Naive thymus-derived CD4-positive, alpha-beta T cell (primary cell): ENCODE measurements at regions not wholly inside any gene's neighbourhood (a gene's known extent, or its start where the extent isn't known, plus 50 kb on each side); places are given as distances from the start of the nearest gene placed in this dataset.

ENCODE experiments used
- ATAC-seq: fragments of 150-1000 bp; cut with Tn5 transposase; 2 replicates; pipeline ENCODE4 v1.10.0; 2021; ENCODE audit warnings: mild to moderate bottlenecking, moderate library complexity
- CTCF ChIA-PET: fragments of 350-600 bp; sonication (Branson Sonifier 250); formaldehyde crosslinking; loops from one replicate; lab custom pipeline; 2021; ENCODE audit warnings: antibody characterized with exemption; lab: Charles Lee
- POLR2A ChIA-PET: fragments of 350-600 bp; sonication (Branson Sonifier 250); formaldehyde crosslinking; loops from one replicate; lab custom pipeline; 2021; ENCODE audit warnings: antibody characterized with exemption, inconsistent platforms; lab: Charles Lee
- DNase-seq, 9 donors: peaks; one replicate each; pipeline versions ENCODE4 v3.0.0 to v3.0.0-alpha.2; 2020 to 2022; ENCODE audit warnings: mixed read lengths in 1 of 9
- H3K27ac ChIP-seq: one replicate; pipeline ENCODE4 v1.7.0; 2013; ENCODE audit warnings: mild to moderate bottlenecking, low read depth, low read length, moderate library complexity
- H3K27me3 ChIP-seq, 2 donors: one replicate each; pipeline ENCODE4 v1.7.0; 2013; ENCODE audit warnings: low read length in 2 of 2, mild to moderate bottlenecking in 2 of 2, moderate library complexity in 2 of 2; ENCODE audit not compliant: control insufficient read depth in 2 of 2, insufficient read depth in 2 of 2
- H3K36me3 ChIP-seq, 3 experiments: 1 replicate in 2 of 3; 2 replicates in 1 of 3; pipeline ENCODE4 v1.7.0; 2013; ENCODE audit warnings: low read length in 3 of 3, mild to moderate bottlenecking in 3 of 3, moderate library complexity in 1 of 3; ENCODE audit not compliant: insufficient read depth in 3 of 3, control insufficient read depth in 2 of 3
- H3K4me1 ChIP-seq, 2 donors: one replicate each; pipeline ENCODE4 v1.7.0; 2013; ENCODE audit warnings: low read length in 2 of 2, mild to moderate bottlenecking in 2 of 2, moderate library complexity in 1 of 2; ENCODE audit not compliant: control insufficient read depth in 2 of 2, insufficient read depth in 2 of 2
- H3K4me3 ChIP-seq: 2 replicates; pipeline ENCODE4 v1.7.0; 2013; ENCODE audit warnings: mild to moderate bottlenecking, low read length
- H3K9me3 ChIP-seq, 3 experiments: 1 replicate in 2 of 3; 2 replicates in 1 of 3; pipeline ENCODE4 v1.7.0; 2013; ENCODE audit warnings: low read length in 3 of 3; ENCODE audit not compliant: control insufficient read depth in 2 of 3
- H3K27ac Mint-ChIP-seq, 9 donors: one replicate each; pipeline ENCODE4 v1.8.0; 2020 to 2022; ENCODE audit warnings: mixed read lengths in 9 of 9, mild to moderate bottlenecking in 8 of 9, moderate library complexity in 5 of 9, inconsistent platforms in 2 of 9
- H3K27me3 Mint-ChIP-seq, 5 donors: one replicate each; pipeline ENCODE4 v1.8.0; 2021 to 2022; ENCODE audit warnings: mixed read lengths in 5 of 5, mild to moderate bottlenecking in 1 of 5
- H3K36me3 Mint-ChIP-seq, 5 donors: one replicate each; pipeline ENCODE4 v1.8.0; 2020 to 2022; ENCODE audit warnings: mixed read lengths in 5 of 5, mild to moderate bottlenecking in 3 of 5, inconsistent platforms in 1 of 5
- H3K4me1 Mint-ChIP-seq, 7 donors: one replicate each; pipeline ENCODE4 v1.8.0; 2020 to 2022; ENCODE audit warnings: mixed read lengths in 7 of 7, mild to moderate bottlenecking in 3 of 7, inconsistent platforms in 1 of 7
- H3K4me3 Mint-ChIP-seq, 10 donors: one replicate each; pipeline ENCODE4 v1.8.0; 2020 to 2022; ENCODE audit warnings: mild to moderate bottlenecking in 10 of 10, mixed read lengths in 10 of 10, moderate library complexity in 6 of 10, inconsistent platforms in 2 of 10
- H3K9me3 Mint-ChIP-seq, 11 donors: one replicate each; pipeline ENCODE4 v1.8.0; 2020 to 2022; ENCODE audit warnings: mixed read lengths in 11 of 11, mild to moderate bottlenecking in 4 of 11, inconsistent platforms in 1 of 11, moderate library complexity in 1 of 11
- intact Hi-C, 2 donors: fragments of 100-400 bp; cut with micrococcal nuclease; formaldehyde crosslinking; loops; one replicate each; pipeline ENCODE4 v1.15.1; 2023

- no peak overlapping the region for H3K4me3 ChIP-seq
- H3K9me3 ChIP-seq: no peaks in the 10 kb centered on the region
- no peaks in the 10 kb centered on the region for H3K36me3 ChIP-seq
- H3K4me3 Mint-ChIP-seq: no peak overlapping the region
- intact Hi-C loops: no loop called here
- DNase-seq (no peak), ATAC-seq (no peak)
- peaks cover 0 to 11% (median 2%) of the 10 kb centered on the region in 11 donors for H3K9me3 Mint-ChIP-seq
- POLR2A ChIA-PET: no interaction called here
- no peaks in the 10 kb centered on the region for H3K36me3 Mint-ChIP-seq
- CTCF ChIA-PET: no interaction called here
- H3K4me1 ChIP-seq: no peaks in the 10 kb centered on the region
- no peaks in the 10 kb centered on the region for H3K4me1 Mint-ChIP-seq
- no peaks in the 10 kb centered on the region for H3K27me3 Mint-ChIP-seq
- no peak overlapping the region for H3K27ac ChIP-seq
- no peak overlapping the region for H3K27ac Mint-ChIP-seq
- no peaks in the 10 kb centered on the region for H3K27me3 ChIP-seq
These were observed 953.5 kb upstream of the INTU start for GRCh38 chr4:126679303-126679702.

- H3K4me3 Mint-ChIP-seq: no peak overlapping the region
- H3K4me1 Mint-ChIP-seq: no peaks in the 10 kb centered on the region
- POLR2A ChIA-PET: no interaction called here
- ATAC-seq (no peak), DNase-seq (no peak)
- no peaks in the 10 kb centered on the region for H3K4me1 ChIP-seq
- H3K36me3 ChIP-seq: no peaks in the 10 kb centered on the region
- H3K27me3 ChIP-seq: no peaks in the 10 kb centered on the region
- CTCF ChIA-PET: no interaction called here
- no peaks in the 10 kb centered on the region for H3K36me3 Mint-ChIP-seq
- intact Hi-C loops: no loop called here
- H3K27ac ChIP-seq: no peak overlapping the region
- no peaks in the 10 kb centered on the region for H3K27me3 Mint-ChIP-seq
- H3K9me3 Mint-ChIP-seq: peaks cover 0 to 6% (median 0%) of the 10 kb centered on the region in 11 donors
- H3K4me3 ChIP-seq: no peak overlapping the region
- H3K9me3 ChIP-seq: no peaks in the 10 kb centered on the region
- no peak overlapping the region for H3K27ac Mint-ChIP-seq
These were observed 950.5 kb upstream of the INTU start for GRCh38 chr4:126682250-126682649.

- no peak overlapping the region for H3K4me3 Mint-ChIP-seq
- no peak for DNase-seq
- H3K36me3 Mint-ChIP-seq: no peaks in the 10 kb centered on the region
- ChIA-PET POLR2A (no interaction called here), CTCF (no interaction called here)
- no peak overlapping the region for H3K27ac Mint-ChIP-seq
- no peaks in the 10 kb centered on the region for H3K4me1 Mint-ChIP-seq
- no peak for ATAC-seq
- intact Hi-C loops: no loop called here
- H3K9me3 ChIP-seq: no peaks in the 10 kb centered on the region
- no peak overlapping the region for H3K27ac ChIP-seq
- H3K27me3 ChIP-seq: no peaks in the 10 kb centered on the region
- H3K4me3 ChIP-seq: no peak overlapping the region
- no peaks in the 10 kb centered on the region for H3K36me3 ChIP-seq
- peaks cover 0 to 10% (median 0%) of the 10 kb centered on the region in 11 donors for H3K9me3 Mint-ChIP-seq
- no peaks in the 10 kb centered on the region for H3K27me3 Mint-ChIP-seq
- H3K4me1 ChIP-seq: no peaks in the 10 kb centered on the region
These were observed 946.3 kb upstream of the INTU start for GRCh38 chr4:126686491-126686890.

GRCh38 chr4:126687655-126688358 lies 945.0 kb upstream of the INTU start:
- no peak for ATAC-seq
- ChIA-PET CTCF (no interaction called here), POLR2A (no interaction called here)
- Histone ChIP-seq H3K36me3 (no peaks in the 10 kb centered on the region), H3K27ac (no peak overlapping the region), H3K9me3 (no peaks in the 10 kb centered on the region), H3K4me3 (no peak overlapping the region), H3K4me1 (no peaks in the 10 kb centered on the region), H3K27me3 (no peaks in the 10 kb centered on the region)
- intact Hi-C loops: no loop called here
- peaks cover 0 to 18% (median 0%) of the 10 kb centered on the region in 11 donors for H3K9me3 Mint-ChIP-seq
- no peaks in the 10 kb centered on the region for H3K36me3 Mint-ChIP-seq
- H3K27me3 Mint-ChIP-seq: no peaks in the 10 kb centered on the region
- DNase-seq: no peak
- no peak overlapping the region for H3K4me3 Mint-ChIP-seq
- H3K27ac Mint-ChIP-seq: no peak overlapping the region
- H3K4me1 Mint-ChIP-seq: no peaks in the 10 kb centered on the region

GRCh38 chr4:126691797-126692196 lies 941.0 kb upstream of the INTU start:
- H3K4me3 ChIP-seq: no peak overlapping the region
- peaks cover 0 to 23% (median 0%) of the 10 kb centered on the region in 11 donors for H3K9me3 Mint-ChIP-seq
- POLR2A ChIA-PET: no interaction called here
- no peak overlapping the region for H3K27ac Mint-ChIP-seq
- no peaks in the 10 kb centered on the region for H3K4me1 Mint-ChIP-seq
- no peak overlapping the region for H3K27ac ChIP-seq
- DNase-seq: no peak
- no peaks in the 10 kb centered on the region for H3K27me3 Mint-ChIP-seq
- H3K4me1 ChIP-seq: no peaks in the 10 kb centered on the region
- ATAC-seq: no peak
- no peaks in the 10 kb centered on the region for H3K9me3 ChIP-seq
- H3K27me3 ChIP-seq: no peaks in the 10 kb centered on the region
- no peaks in the 10 kb centered on the region for H3K36me3 Mint-ChIP-seq
- H3K4me3 Mint-ChIP-seq: no peak overlapping the region
- intact Hi-C loops: no loop called here
- H3K36me3 ChIP-seq: no peaks in the 10 kb centered on the region
- CTCF ChIA-PET: no interaction called here

- ChIA-PET POLR2A (no interaction called here), CTCF (no interaction called here)
- no peaks in the 10 kb centered on the region for H3K9me3 ChIP-seq
- no peaks in the 10 kb centered on the region for H3K36me3 ChIP-seq
- no peak overlapping the region for H3K27ac Mint-ChIP-seq
- H3K4me3 Mint-ChIP-seq: no peak overlapping the region
- H3K36me3 Mint-ChIP-seq: no peaks in the 10 kb centered on the region
- peaks cover 0 to 16% (median 0%) of the 10 kb centered on the region in 11 donors for H3K9me3 Mint-ChIP-seq
- DNase-seq (no peak), ATAC-seq (no peak)
- H3K27ac ChIP-seq: no peak overlapping the region
- no peak overlapping the region for H3K4me3 ChIP-seq
- H3K27me3 Mint-ChIP-seq: no peaks in the 10 kb centered on the region
- no peaks in the 10 kb centered on the region for H3K27me3 ChIP-seq
- intact Hi-C loops: no loop called here
- no peaks in the 10 kb centered on the region for H3K4me1 ChIP-seq
- H3K4me1 Mint-ChIP-seq: no peaks in the 10 kb centered on the region
These were observed 935.0 kb upstream of the INTU start for GRCh38 chr4:126697748-126698147.

- Mint-ChIP-seq H3K36me3 (no peaks in the 10 kb centered on the region), H3K4me1 (no peaks in the 10 kb centered on the region), H3K27ac (no peak overlapping the region), H3K9me3 (peaks cover 0 to 16% (median 0%) of the 10 kb centered on the region in 11 donors), H3K4me3 (no peak overlapping the region), H3K27me3 (no peaks in the 10 kb centered on the region)
- intact Hi-C loops: no loop called here
- H3K9me3 ChIP-seq: no peaks in the 10 kb centered on the region
- ChIA-PET CTCF (no interaction called here), POLR2A (no interaction called here)
- H3K27me3 ChIP-seq: no peaks in the 10 kb centered on the region
- ATAC-seq (no peak), DNase-seq (no peak)
- H3K36me3 ChIP-seq: no peaks in the 10 kb centered on the region
- H3K4me1 ChIP-seq: no peaks in the 10 kb centered on the region
- no peak overlapping the region for H3K4me3 ChIP-seq
- H3K27ac ChIP-seq: no peak overlapping the region
These were observed 934.5 kb upstream of the INTU start for GRCh38 chr4:126698224-126698623.
